Fibroblast of skin of back (primary cell): ENCODE measurements at regions not wholly inside any gene's neighbourhood (a gene's known extent, or its start where the extent isn't known, plus 50 kb on each side); places are given as distances from the start of the nearest gene placed in this dataset.
A peak's percentile ranks its signal among the peaks of the same experiment; 100 is the strongest.

ENCODE experiments used
- DNase-seq: peaks from one replicate; pipeline ENCODE4 v3.0.0-alpha.2; 2013

DNA sequence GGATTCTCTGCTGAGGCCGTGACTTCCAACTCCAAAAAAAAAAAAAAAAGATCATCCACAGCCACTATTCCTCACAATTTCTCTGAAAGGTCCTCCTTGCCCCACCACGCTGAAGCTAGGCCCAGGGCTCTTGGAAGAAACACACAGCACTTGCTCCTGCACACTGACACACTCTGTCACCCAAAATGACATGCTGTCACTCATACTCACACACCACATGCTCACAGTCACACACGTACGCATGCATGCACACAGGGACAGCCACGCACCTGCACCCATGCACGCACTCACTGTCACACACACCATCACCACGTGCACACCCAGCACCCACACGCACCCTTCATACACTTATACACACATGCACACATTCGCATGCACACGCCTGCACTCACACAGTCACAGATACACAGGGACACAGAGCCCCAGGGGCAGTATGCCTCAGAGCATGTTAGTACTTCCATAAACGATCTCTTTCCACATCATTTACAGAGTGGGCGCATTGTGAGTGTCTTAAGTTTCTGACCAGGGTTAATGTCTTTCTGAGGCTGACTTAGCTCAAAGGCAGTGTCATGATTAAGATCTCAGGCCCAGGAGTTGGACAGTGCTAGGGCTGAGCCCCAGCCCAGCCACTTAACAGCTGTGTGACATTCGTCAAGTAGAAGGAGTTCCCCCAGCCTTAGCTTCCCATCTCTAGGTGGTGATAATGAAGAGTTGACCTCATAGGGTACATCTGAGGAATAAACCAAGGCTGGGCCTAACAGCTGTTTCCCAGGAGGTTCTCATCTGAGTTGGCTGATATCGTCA is 93.4 kb downstream of the GLI2 start:
- no peak for DNase-seq

DNA sequence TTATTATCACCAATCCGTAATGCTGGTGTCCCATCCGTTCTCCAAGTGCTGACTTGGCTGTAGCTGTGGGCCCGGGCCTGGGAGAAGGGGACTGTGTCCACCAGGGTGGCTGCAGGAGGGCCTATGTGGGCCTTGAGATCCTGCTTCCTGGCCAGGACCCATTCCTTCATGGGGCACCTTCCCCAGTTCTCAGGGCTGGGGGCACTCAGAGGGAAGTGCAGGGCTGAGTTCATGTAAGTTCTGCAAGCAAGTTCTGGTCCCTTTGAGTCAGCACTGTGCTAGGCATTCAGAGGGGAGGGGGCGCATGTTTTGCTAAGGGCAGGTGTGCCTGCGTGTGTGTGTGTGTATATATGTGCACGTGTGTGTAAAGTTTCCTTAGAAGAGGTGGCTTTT is 94.0 kb downstream of the GLI2 start:
- DNase-seq = no peak

DNA sequence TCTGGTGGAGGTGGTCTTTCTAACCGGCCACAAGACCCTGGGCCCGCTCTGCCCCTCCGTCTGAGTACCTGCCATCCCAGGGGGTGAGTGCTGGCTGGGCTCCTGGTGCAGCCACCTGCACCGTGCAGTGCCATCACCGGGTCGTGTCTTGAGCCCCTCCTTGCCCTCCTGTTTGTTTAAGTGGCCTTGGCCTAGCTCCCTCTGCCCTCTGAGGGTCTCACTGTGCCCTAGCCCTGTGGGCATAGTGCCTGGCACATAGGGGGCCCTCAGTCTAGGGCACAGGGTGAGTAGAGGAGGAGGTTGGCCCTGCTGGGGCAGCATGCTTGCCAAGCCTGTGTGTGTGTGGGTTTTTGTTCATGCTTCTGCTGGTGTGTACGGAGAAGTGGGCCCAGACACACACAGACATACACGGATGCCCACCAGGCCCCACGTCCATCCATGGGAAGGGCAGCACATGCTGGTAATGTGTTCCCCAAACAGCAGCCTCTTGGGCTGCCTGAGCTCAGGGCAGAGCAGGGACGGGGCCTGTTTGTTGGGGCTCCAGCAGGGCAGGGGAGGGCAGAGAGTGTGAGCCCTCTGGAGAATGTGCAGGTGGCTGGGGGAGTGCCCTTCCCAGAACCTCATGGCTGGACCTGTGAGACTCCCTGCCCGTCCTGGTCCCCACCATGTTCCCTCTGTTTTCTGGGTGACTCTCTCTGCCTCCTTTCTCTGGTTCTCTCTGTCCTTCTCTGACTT is 94.6 kb downstream of the GLI2 start:
- no peak for DNase-seq

DNA sequence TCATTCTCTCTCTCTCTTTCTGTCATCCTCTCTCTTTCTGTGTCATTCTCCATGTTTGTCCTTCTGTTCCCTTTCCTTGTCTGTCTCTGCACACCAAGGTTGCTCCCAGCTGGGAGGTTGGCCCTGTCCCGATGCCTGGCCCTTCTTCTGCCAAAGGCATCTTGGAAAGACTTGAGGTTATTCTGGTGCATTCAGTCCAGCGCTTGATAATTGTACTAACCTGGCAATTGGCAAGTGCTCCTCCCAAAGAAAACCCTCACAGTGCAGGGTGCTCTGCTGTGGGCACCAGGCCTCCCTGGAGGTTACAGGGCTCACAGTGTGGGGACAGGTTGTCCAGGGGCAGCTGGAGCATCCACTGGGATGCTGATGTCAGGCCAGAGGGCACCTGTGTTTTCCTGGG is 95.4 kb downstream of the GLI2 start:
- DNase-seq = no peak

DNA sequence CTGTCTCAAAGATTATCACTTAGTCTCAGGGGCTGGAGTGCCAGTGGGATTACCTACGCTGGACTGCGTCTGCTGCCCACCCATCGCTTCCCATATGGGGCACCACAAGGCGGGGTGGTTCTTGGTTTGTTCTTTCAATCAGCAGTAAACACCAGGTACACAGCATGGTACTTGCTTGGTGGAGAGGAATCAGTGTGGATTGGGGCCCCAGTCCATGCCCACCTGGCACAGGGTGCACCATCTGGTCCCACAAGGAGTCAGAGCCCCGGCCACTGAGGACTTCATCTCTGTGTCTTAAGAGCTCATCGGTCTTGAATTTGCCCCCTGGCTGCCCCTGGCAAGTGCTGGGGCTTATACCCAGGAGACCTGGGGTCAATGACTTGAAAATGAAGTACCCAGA is 96.2 kb downstream of the GLI2 start:
- DNase-seq = no peak

DNA sequence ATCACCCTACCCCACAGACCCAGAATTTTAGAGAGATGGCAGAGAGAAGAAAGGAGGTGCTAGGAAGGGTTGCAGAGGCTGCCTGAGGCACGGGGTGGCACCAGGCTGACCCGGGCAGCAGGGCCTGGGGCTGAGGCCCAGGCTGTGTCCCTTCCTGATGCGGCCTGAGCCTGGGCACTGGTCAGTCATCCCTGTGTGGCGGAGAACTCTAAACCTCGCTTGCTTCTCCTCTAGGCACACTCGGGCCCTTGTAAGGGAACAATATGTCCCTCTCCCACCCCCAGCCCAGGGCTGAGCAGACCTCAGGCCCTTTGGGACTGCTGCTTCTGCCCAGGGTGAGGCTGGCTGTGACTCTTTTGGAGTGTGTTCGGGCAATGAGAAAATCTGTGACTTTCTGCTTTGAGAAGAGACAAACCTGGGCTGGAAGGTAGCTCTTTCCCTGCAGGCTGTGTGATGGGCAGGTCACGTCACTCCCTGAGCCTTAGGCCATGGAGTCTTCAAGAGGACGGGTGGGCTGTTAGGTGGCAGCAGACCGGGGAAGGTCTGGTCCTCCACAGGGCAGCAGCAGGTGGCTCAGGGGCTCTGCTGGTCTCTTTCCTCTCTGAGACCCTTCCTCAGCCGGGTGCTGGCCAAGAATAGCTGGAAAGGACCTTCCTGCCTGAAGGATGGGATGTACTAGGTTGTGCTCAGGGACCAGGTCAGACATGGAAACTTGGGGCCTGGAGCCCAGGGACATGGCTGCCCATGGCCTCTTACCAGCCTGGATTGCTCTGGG is 96.8 kb downstream of the GLI2 start:
- no peak for DNase-seq

DNA sequence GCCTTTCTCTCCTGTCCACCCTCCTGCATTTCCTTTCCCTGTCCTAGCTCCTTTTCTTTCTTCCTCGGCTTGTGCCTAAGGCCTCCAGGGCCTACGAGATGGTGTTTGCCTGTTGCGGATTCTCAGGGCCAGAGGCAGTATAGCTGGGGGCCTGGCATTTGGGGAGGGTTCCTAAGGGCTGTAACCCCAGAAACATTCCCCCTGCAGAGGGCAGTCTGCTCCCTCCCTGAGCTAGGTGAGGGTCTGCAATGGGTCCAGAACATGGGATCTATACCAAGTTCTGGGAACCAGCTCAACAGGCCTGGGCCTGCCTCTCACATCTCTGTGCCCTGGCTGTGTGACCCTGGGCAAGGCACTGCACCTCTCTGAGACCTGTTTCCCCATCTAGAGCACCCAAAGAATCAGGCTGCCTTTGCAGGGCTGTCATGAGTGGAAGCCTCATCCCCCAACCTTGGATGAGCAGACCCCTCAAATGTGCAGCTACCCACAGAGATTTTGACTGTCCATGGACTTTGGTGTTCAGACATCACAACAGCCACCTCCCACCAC is 97.5 kb downstream of the GLI2 start:
- DNase-seq = no peak

DNA sequence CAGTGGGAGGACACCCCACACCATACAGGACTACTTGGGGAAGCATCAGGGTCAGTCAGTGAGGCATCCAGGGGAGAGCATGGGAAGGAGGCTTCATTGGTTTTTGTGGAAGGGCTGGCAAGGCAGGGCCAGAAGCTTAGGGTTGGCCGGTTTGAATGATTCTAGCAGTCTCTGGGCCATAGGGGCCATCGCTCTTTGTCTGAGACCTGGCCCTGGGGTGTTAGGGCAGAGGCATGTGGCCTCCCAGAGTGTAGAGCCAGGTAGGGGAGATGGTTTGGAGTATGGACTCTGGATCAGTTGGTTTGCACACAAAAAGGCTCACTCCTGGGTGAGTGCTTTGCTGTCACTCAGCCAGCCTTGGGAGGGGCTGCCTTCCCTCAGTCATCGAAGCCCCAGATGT is 98.5 kb downstream of the GLI2 start:
- no peak for DNase-seq

DNA sequence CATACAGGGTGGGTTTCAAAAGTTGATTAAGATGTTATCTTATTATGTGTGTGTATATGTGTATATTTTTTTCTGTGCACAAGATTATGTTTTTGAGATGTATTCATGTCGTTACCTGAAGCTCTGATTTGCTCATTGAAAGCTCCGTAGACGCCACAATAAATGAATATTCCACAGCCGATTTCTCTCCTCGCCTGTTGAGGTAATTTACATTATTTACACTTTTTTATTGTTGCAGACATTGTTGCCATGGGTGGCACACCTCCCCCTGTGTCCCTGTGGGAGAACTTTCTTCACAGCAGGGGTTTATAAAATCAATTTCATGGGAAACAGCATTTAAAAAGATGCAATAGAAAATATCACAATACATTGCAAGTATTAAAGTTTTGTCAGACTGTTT is 100.6 kb downstream of the GLI2 start:
- DNase-seq = no peak

DNA sequence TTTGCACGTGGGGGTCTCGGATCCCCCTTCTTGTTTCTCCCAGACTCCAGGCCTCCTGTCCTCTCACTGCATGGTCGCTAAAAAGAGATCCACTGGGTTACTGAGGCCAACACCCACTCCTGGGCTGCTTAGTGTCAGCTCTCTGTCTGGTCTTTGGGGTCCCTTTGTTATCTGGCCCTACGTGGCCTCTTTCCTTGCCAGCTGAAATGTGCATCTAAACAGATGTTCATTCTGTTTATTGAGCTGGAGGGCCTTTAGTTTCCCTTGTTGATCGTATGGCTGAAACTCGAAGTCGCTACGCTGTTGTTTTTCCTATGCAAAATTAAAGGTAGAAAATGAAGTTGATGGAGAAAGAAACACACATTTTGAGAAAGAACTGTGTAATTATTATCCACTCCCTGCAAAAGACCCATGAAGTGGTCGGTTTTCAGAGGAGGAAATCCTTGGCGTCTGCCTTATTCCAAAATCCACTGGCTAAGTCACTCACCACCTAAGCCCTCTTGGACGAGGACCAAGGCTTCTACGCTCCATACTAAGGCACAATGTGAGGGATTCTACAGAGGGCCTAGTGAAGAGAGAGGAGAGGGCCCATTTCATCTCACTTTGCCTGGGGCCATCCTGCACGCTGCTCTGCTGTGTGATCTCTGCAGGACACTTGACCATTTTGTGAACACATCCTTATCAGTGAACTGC is 105.3 kb downstream of the GLI2 start:
- DNase-seq = no peak

DNA sequence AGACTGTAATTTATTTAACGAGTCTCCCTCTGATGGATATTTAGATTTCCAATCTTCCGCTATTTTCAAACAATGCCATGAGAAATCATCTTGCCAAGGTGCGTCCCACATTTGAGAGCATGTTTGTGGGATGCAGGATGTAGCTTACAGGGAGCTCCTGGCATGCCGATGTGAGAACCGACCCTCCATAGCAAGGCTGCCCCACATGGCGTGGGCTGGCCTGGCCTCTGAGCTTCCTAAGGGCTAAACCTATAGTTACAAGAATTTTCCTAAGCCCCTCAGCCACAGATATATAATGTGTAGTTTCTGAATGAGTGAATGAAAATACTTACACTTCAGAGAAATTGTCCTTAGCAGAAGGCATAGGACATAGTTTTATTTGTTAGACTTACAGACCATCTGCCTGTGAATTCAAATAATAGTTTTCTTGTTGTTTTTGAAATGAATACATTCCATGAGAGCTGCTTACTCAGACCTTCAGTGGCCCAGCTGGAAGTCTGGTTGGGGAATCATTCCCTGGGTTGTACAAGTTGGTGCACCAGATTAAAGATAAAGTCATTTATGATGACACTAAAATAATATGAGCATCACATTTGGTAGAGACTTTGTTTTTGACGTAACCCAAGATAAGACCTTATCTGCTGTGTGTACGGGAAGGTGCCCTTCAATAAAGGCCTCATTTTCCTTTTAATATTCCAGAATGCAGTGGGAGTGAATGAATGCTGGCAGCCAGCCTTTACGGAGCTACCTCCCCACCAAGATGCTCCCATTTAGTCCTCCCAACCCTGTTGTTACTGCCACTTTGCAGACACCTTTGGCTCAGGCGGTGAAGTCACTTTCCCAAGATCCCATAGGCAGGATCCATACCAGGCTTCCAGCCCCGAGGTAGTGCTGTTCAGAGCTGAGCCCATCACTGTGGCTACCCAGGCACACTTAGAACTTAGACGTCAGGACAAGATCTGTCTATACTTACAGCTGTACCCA is 107.1 kb downstream of the GLI2 start:
- peak; percentile 76 for DNase-seq

DNA sequence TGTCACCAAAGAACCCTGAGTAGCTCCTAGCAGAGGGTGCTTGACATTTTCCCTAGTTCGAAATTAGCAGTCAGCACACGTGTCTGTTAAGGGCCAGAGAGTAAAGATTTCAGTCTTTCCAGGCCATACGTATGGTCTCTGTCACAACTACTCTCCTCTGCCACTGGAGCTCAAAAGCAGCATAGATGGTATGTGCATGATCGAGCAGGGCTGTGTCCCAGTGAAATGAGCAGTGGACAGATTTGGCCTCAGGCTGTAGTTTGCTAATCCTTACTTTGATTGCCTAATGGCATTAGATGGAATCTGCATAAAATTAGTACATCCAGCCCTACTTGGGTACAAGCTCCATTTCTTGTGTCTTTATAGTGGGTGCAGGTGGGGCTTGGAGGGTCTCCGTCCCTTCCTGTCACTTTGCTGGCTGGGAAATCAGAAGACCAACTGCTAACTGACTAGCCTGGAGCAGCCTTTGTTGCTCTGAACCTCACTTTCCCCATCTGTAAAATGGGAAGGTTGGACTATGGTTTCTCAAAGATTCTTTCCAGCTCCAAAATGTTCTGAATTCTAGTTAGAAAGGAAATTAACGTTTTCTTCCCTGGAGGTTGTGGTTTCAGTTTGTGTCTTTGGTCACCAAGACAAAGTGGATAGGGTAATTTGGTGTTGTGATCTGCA is 108.5 kb downstream of the GLI2 start:
- no peak for DNase-seq

DNA sequence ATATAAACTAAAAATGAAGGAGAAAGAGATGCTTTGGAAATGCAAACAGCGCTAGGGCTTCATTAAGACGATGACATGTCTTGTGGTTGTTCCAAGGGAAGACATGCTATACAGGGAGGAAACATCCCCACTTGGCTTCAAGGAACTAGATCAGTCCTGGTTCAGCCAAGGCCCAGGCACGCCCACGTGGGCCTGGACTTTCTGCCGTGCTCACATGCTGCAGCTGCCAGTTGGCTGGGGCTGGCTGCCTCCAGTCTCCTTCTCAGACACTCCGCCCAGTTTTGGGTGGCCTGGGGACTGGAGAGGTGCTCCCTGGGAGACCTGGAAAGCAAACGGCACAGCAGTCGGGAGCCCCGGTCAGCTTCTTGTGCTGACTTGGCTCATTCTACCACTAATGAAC is 109.6 kb downstream of the GLI2 start:
- no peak for DNase-seq

DNA sequence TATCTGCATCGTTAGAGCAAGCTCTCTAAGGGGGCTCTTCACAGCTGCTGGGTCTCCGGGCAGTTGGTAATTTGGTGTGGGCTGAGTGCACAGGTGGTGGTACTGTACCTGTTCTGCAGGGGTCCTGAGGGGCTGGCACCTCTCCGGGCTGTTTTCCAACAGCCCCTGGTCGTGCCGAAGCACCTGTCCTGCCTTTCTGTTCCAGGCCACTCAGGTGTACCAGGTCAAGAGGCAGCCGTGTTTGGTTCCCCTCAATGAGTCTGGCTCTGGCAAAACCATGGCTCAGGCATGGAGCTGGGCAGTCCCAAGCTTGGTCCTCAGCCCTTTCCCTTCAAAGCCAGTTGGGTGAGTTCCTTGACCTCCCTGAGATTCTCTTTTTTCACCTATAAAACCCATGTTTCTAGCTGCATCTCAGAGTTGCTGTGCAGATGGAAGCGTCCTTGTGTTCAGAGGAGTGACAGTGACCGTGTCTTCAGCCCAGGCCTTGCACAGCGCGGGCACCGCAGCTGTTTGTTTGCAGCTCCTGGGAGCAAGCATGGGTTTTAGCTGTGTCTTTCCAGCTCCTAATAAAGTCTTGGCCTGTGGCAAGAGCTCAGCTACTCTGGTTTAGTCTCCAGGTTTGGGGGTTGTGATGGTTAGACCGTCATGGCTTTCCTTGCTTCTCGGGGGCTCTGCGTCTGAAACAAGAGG is 110.9 kb downstream of the GLI2 start:
- DNase-seq = no peak

DNA sequence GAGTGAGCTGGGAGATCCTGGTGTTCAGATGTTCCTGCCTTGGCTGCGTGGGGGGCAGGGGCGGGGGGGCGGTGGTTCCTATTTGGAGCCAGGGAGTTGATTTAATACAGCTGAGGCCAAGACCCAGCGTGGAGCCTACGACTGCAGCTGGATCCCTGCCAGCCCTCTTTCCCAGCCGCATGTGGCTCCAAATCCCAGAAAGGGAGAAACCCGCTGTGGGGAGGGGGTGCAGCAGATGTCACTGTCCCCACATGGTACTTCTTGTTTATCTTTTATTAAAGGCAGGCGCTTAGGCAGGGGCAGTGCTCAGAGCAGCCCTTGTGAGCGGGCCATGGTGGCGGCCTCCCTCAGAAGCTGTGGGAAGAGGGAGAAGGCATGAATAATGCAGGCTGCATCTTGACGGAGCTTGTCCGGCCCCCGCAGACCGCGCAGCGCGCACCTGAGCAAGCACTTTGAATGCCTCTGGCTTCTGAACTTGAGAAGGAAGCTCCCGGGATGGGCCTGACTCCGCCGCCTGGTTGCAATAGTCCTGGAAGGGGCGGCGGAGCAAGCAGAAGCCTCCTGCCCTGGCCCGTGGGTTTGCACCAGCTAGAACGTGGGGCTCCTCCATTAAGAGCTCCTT is 112.1 kb downstream of the GLI2 start:
- peak; percentile 62 for DNase-seq

DNA sequence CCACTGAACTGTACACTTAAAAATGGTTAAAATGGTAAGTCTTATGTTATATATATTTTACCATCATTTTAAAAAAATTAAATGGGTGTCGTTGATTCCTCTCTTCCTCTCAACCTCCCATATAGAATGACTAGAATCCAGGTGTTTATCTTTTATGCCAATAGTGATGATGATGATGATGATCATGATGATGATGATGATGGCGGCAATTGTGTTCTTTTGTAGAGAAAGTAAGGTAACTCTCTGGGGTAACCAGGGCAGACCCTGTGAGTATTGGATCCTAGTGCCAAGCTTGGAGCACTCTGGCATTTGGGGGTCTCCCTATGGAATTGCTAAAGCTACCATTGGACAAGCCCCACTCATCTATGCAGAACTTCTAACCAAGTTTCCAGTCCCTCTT is 113.6 kb downstream of the GLI2 start:
- no peak for DNase-seq

DNA sequence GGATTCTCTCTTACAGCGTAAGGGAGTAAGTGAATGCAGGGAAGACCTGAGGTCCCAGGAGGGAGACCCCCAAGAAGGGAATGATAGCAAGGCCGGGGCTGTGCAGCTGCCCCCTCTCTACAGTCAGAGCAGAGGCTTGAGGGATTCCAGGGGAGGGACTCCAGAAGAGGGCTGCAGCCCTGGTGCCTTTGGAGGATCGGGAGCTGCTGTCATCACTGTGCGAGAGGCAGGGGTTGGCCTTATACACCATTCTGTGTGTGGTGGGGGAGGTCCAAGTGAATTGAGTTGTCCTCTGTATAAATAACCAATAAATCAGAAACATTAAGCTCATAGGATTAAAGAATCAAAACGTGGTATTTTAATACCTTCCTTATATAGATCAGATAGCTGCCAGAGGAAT is 114.9 kb downstream of the GLI2 start:
- no peak for DNase-seq

DNA sequence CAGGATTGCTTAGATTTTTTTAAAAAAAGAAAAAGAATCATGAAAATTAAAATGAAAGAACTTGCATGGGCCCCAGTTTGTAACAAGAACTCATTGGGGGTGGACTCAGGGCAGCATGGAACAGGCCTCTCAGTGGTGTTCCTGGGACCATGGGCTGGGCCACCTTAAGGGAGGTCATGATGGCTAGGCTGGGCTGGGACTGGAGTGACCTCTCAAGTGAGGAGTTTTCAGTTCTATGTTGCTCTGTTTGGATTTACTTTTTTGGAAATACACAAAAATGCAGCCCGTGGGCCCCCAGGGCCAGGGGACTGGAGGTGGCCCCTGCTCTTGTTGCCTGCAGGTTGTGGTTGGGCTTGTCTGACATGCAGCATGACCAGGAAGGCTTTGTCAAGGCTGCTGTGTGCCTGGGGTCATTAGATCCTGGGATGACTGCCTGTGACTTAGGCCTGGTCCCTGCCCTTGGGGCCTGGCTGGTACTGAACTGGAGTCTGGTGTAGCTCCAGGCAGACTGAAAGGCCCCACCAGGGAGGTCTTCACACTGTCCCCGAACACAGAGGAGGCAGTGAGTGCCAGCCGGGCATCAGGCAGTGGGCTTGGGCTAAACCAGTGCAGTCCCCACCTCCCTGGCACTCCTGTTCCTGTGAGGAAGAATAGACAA is 115.6 kb downstream of the GLI2 start:
- DNase-seq = no peak

DNA sequence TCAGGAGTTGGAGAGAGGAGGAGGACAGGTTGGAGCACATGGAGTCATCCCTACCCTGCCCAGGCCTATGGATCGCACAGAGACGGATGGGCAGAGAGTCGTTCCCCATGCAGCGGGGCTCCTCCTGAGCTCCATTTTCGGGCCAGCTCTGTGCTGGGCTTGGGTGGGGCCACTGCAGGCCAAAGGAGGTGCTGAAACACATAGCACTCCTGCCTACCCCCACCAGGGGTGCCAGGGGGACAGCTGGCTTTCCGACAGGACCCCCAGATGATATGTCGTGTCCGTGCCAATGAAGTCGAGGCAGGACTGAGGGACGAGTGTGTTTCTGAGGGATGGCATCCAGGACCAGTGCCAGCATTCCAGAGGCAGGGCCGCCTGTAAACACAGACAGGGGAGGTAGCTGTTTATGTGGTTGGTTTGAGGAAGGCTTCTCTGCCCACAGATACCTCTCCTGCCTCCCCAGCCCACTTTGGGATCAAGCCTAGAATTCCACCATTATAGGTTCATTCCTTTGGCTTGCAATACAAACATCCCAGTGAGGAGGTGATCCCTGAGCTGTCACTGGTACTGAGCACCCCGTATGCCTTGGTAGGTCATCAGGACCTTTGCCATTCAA is 116.6 kb downstream of the GLI2 start:
- DNase-seq = no peak
